Tibial nerve (tissue), 4 donors: ENCODE measurements at regions not wholly inside any gene's neighbourhood (a gene's known extent, or its start where the extent isn't known, plus 50 kb on each side); places are given as distances from the start of the nearest gene placed in this dataset.

ENCODE experiments used
- DNase-seq, 2 donors: peaks; one replicate each; pipeline ENCODE4 v3.0.0-alpha.2; 2019; ENCODE audit warnings: low spot score in 2 of 2
- H3K27ac ChIP-seq, 4 donors: fragments of 200-600 bp; sonication (generic) in 3 of 4; one replicate each; pipeline ENCODE4 v1.5.1; 2017 to 2019; ENCODE audit warnings: mild to moderate bottlenecking in 1 of 4
- H3K27me3 ChIP-seq, 2 donors: fragments of 200-600 bp; sonication (generic) in 1 of 2; one replicate each; pipeline versions ENCODE4 v1.5.1 to v1.6.0; 2017 to 2019
- H3K36me3 ChIP-seq, 3 donors: fragments of 200-600 bp; sonication (generic); one replicate each; pipeline ENCODE4 v1.5.1; 2018 to 2019
- H3K4me1 ChIP-seq, 4 donors: fragments of 200-600 bp; sonication (generic) in 3 of 4; one replicate each; pipeline ENCODE4 v1.5.1; 2017 to 2019
- H3K4me3 ChIP-seq, 4 donors: fragments of 200-600 bp; sonication (generic) in 3 of 4; one replicate each; pipeline ENCODE4 v1.5.1; 2017 to 2019; ENCODE audit warnings: mild to moderate bottlenecking in 1 of 4, moderate library complexity in 1 of 4
- H3K9me3 ChIP-seq, 4 donors: fragments of 200-600 bp; sonication (generic) in 3 of 4; one replicate each; pipeline ENCODE4 v1.5.1; 2017 to 2019
- CTCF ChIP-seq, 5 experiments: fragments of 200-600 bp in 3 of 5; fragments of 450-650 bp in 2 of 5; sonication (generic) in 3 of 5; IDR thresholded peaks; one replicate each; pipeline ENCODE4 v1.5.1; 2016 to 2019; ENCODE audit warnings: antibody characterized with exemption in 5 of 5, mild to moderate bottlenecking in 3 of 5, moderate library complexity in 2 of 5
- EP300 ChIP-seq, 2 donors: sonication (generic); formaldehyde crosslinking; IDR thresholded peaks; one replicate each; pipeline ENCODE4 v1.6.1; 2017; ENCODE audit warnings: antibody characterized with exemption in 2 of 2, mild to moderate bottlenecking in 1 of 2
- POLR2A ChIP-seq, 2 donors: fragments of 450-650 bp; IDR thresholded peaks; one replicate each; pipeline ENCODE4 v1.6.1; 2017; ENCODE audit warnings: antibody characterized with exemption in 2 of 2, mild to moderate bottlenecking in 2 of 2, moderate library complexity in 2 of 2
- WGBS, 2 donors: methylation state at CpG; one replicate each; pipeline ENCODE4 v1.1.5; 2018; 5-methylcytosine and 5-hydroxymethylcytosine counted together

GRCh38 chr6:156402628-156403027, 374.6 kb upstream of the ARID1B start:
- H3K27me3 ChIP-seq, result peaks cover 0 to 7% of the 10 kb centered on the region in 2 donors
- no peaks in the 10 kb centered on the region for H3K9me3 ChIP-seq
- DNase-seq, result no peak
- H3K4me3 ChIP-seq, result no peak overlapping the region
- no peak for TF ChIP-seq CTCF (IDR thresholded peaks at IDR 0.05)
- no peak for TF ChIP-seq POLR2A (IDR thresholded peaks at IDR 0.05)
- no peak for TF ChIP-seq EP300 (IDR thresholded peaks at IDR 0.05)
- H3K4me1 ChIP-seq, result no peaks in the 10 kb centered on the region
- H3K27ac ChIP-seq, result no peak overlapping the region
- H3K36me3 ChIP-seq, result no peaks in the 10 kb centered on the region

GRCh38 chr6:156402227-156402626, 375.0 kb upstream of the ARID1B start:
- TF ChIP-seq EP300 (IDR thresholded peaks at IDR 0.05) (no peak), CTCF (IDR thresholded peaks at IDR 0.05) (no peak), POLR2A (IDR thresholded peaks at IDR 0.05) (no peak)
- H3K36me3 ChIP-seq, result no peaks in the 10 kb centered on the region
- H3K4me1 ChIP-seq, result peaks cover 0 to under 1% (median 0%) of the 10 kb centered on the region in 4 donors
- DNase-seq, result no peak
- H3K27me3 ChIP-seq, result peaks cover 0 to 11% of the 10 kb centered on the region in 2 donors
- 81 to 100% methylated on average over 1 of the region's 1 CpG for WGBS, 2 donors
- H3K9me3 ChIP-seq, result no peaks in the 10 kb centered on the region
- no peak overlapping the region for H3K27ac ChIP-seq
- H3K4me3 ChIP-seq, result no peak overlapping the region

GRCh38 chr6:156400487-156400886, 376.7 kb upstream of the ARID1B start:
- H3K27ac ChIP-seq, result no peak overlapping the region
- no peak for DNase-seq
- H3K27me3 ChIP-seq, result peaks cover 0 to 16% of the 10 kb centered on the region in 2 donors
- TF ChIP-seq POLR2A (IDR thresholded peaks at IDR 0.05) (no peak), CTCF (IDR thresholded peaks at IDR 0.05) (no peak), EP300 (IDR thresholded peaks at IDR 0.05) (no peak)
- peaks cover 0 to 8% (median 0%) of the 10 kb centered on the region in 4 donors for H3K4me1 ChIP-seq
- no peaks in the 10 kb centered on the region for H3K9me3 ChIP-seq
- H3K36me3 ChIP-seq, result no peaks in the 10 kb centered on the region
- H3K4me3 ChIP-seq, result no peak overlapping the region
- 47 to 72% methylated on average over 4 of the region's 4 CpGs for WGBS, 2 donors

GRCh38 chr6:156398966-156399365, 378.2 kb upstream of the ARID1B start:
- no peaks in the 10 kb centered on the region for H3K9me3 ChIP-seq
- TF ChIP-seq EP300 (IDR thresholded peaks at IDR 0.05), result no peak
- DNase-seq, result no peak
- H3K27me3 ChIP-seq, result peaks cover 0 to 16% of the 10 kb centered on the region in 2 donors
- no peak overlapping the region for H3K27ac ChIP-seq
- H3K36me3 ChIP-seq, result no peaks in the 10 kb centered on the region
- no peak overlapping the region for H3K4me3 ChIP-seq
- peaks cover 0 to 8% (median 0%) of the 10 kb centered on the region in 4 donors for H3K4me1 ChIP-seq
- WGBS, 2 donors, result 89 to 91% methylated on average over 2 of the region's 2 CpGs

GRCh38 chr6:156398371-156398770, 378.8 kb upstream of the ARID1B start:
- no peak overlapping the region for H3K4me3 ChIP-seq
- H3K9me3 ChIP-seq, result no peaks in the 10 kb centered on the region
- WGBS, 2 donors, result 70 to 96% methylated on average over 5 of the region's 5 CpGs
- DNase-seq, result no peak
- H3K27ac ChIP-seq, result no peak overlapping the region
- no peaks in the 10 kb centered on the region for H3K36me3 ChIP-seq
- H3K27me3 ChIP-seq, result peaks cover 0 to 16% of the 10 kb centered on the region in 2 donors
- TF ChIP-seq POLR2A (IDR thresholded peaks at IDR 0.05) (no peak), CTCF (IDR thresholded peaks at IDR 0.05) (no peak), EP300 (IDR thresholded peaks at IDR 0.05) (no peak)
- peaks cover 0 to 8% (median 0%) of the 10 kb centered on the region in 4 donors for H3K4me1 ChIP-seq
